HCT116 (cell line): ENCODE measurements at regions not wholly inside any gene's neighbourhood (a gene's known extent, or its start where the extent isn't known, plus 50 kb on each side); places are given as distances from the start of the nearest gene placed in this dataset.

Experiments
- CTCF ChIP-seq, 3 experiments: fragments of 200-600 bp in 1 of 3; sonication (generic) in 1 of 3; IDR thresholded peaks in 2 of 3; conservative IDR thresholded peaks in 1 of 3; 2 replicates each; pipeline ENCODE4 v1.5.1; 2012 to 2017; ENCODE audit warnings: low read depth in 2 of 3, low read length in 2 of 3, antibody characterized with exemption in 1 of 3, borderline replicate concordance in 1 of 3, control low read depth in 1 of 3, mild to moderate bottlenecking in 1 of 3, mixed read lengths in 1 of 3, mixed run types in 1 of 3, moderate library complexity in 1 of 3; ENCODE audit not compliant: insufficient read depth in 1 of 3
- EGR1 ChIP-seq: IDR thresholded peaks from 2 replicates; pipeline ENCODE4 v1.6.1; 2012; ENCODE audit warnings: low read depth
- EZH2 ChIP-seq: fragments of 200-600 bp; sonication (generic); IDR thresholded peaks from 2 replicates; pipeline ENCODE4 v1.6.1; 2017; ENCODE audit warnings: antibody characterized with exemption, mixed run types
- EZH2phosphoT487 ChIP-seq: fragments of 200-600 bp; IDR thresholded peaks from 2 replicates; pipeline ENCODE4 v1.6.1; 2018; ENCODE audit warnings: antibody characterized with exemption, borderline replicate concordance
- JUND ChIP-seq: IDR thresholded peaks from 2 replicates; pipeline ENCODE4 v1.6.1; 2012
- MAX ChIP-seq: IDR thresholded peaks from 2 replicates; pipeline ENCODE4 v1.6.1; 2012
- POLR2A ChIP-seq: IDR thresholded peaks from 2 replicates; pipeline ENCODE4 v1.7.0; 2011; ENCODE audit warnings: borderline replicate concordance; ENCODE audit not compliant: insufficient read depth, insufficient read length; ENCODE audit errors: extremely low read depth
- POLR2AphosphoS5 ChIP-seq: IDR thresholded peaks from 2 replicates; pipeline ENCODE4 v1.6.1; 2011; ENCODE audit warnings: mild to moderate bottlenecking, low read depth, low read length, moderate library complexity
- RAD21 ChIP-seq: IDR thresholded peaks from 2 replicates; pipeline ENCODE4 v1.6.1; 2012; ENCODE audit warnings: low read depth, mild to moderate bottlenecking
- REST ChIP-seq: IDR thresholded peaks from 2 replicates; pipeline ENCODE4 v1.6.1; 2012; ENCODE audit warnings: low read depth
- SRF ChIP-seq: IDR thresholded peaks from 2 replicates; pipeline ENCODE4 v1.6.1; 2012; ENCODE audit warnings: low read depth
- TCF7L2 ChIP-seq: IDR thresholded peaks from 2 replicates; pipeline ENCODE4 v1.7.0; 2011; ENCODE audit warnings: borderline replicate concordance, inconsistent platforms; ENCODE audit not compliant: insufficient read depth, insufficient read length; ENCODE audit errors: extremely low read depth
- ZBTB33 ChIP-seq: IDR thresholded peaks from 2 replicates; pipeline ENCODE4 v1.6.1; 2011; ENCODE audit warnings: mild to moderate bottlenecking, low read length, moderate library complexity; ENCODE audit not compliant: insufficient replicate concordance; ENCODE audit errors: extremely low read depth
- ZNF274 ChIP-seq: fragments of 200-500 bp; sonication (Bioruptor generic); IDR thresholded peaks from 2 replicates; pipeline ENCODE4 v1.6.1; 2014; ENCODE audit warnings: mild to moderate bottlenecking, low read depth, low read length, inconsistent platforms

GRCh38 chr2:82257796-82258555, 1953.4 kb upstream of the LRRTM1 start:
- TF ChIP-seq CTCF (IDR thresholded peaks at IDR 0.05 in 2 of 3, conservative IDR thresholded peaks at IDR 0.05 in 1 of 3; ENCODE audit: borderline replicate concordance in 1 of 3, insufficient read depth in 1 of 3, low read depth in 2 of 3, low read length in 2 of 3) (no peak), EZH2 (no peak), EZH2phosphoT487 (no peak), RAD21 (no peak), POLR2A (no peak), REST (no peak), MAX (no peak), ZBTB33 (no peak), POLR2AphosphoS5 (no peak), TCF7L2 (no peak), SRF (no peak), JUND (no peak), EGR1 (no peak), ZNF274 (no peak)
